ENCODE measurements at regions not wholly inside any gene's neighbourhood (a gene's known extent, or its start where the extent isn't known, plus 50 kb on each side); places are given as distances from the start of the nearest gene placed in this dataset.

GRCh38 chr10:124162136-124162535, 68.7 kb upstream of the CHST15 start:
- POLR2A ChIA-PET: no interaction called here
- Histone ChIP-seq H3K36me3 (ENCODE audit: control insufficient read depth in 1 of 2, insufficient read depth in 2 of 2, low read length in 2 of 2) (no peaks in the 10 kb centered on the region), H3K79me2 (ENCODE audit: insufficient read depth, low read length) (no peaks in the 10 kb centered on the region), H2AFZ (ENCODE audit: low read depth, low read length, poor library complexity, severe bottlenecking) (no peak overlapping the region), H4K20me1 (ENCODE audit: insufficient read depth) (no peaks in the 10 kb centered on the region), H3K4me1 (ENCODE audit: control insufficient read depth in 1 of 2, insufficient read depth in 2 of 2, low read length in 2 of 2) (peaks cover 0 to 5% of the 10 kb centered on the region in 2 experiments; a peak in 2 of 4 replicates), H3K4me3 (replicated peaks in 1 of 2; ENCODE audit: low read depth in 1 of 2, low read length in 2 of 2) (no peak overlapping the region), H3K9ac (ENCODE audit: low read length) (no peak overlapping the region), H3K27me3 (ENCODE audit: insufficient read depth, low read length) (no peaks in the 10 kb centered on the region), H3K9me2 (ENCODE audit: insufficient read depth) (no peaks in the 10 kb centered on the region), H3K27ac (ENCODE audit: low read depth, low read length) (no peak overlapping the region), H3K9me3 (ENCODE audit: control insufficient read depth in 1 of 2, insufficient read depth in 1 of 2, low read depth in 1 of 2, low read length in 2 of 2) (no peaks in the 10 kb centered on the region), H3K4me2 (ENCODE audit: low read length) (no peak overlapping the region)
- RAD21 ChIA-PET (ENCODE audit: low non-redundant PET in 1 of 2, low total read pairs in 2 of 2, uncharacterized antibody in 2 of 2, unreplicated experiment in 2 of 2): no interaction called here
- intact Hi-C loops (cut with micrococcal nuclease): no loop called here
- ATAC-seq (no peak), DNase-seq (ENCODE audit: low read depth, low spot score) (no peak)
- TF ChIP-seq EZH2phosphoT487 (IDR thresholded peaks at IDR 0.05; ENCODE audit: borderline replicate concordance) (no peak), SRF (IDR thresholded peaks at IDR 0.05; ENCODE audit: low read depth) (no peak), TCF7L2 (IDR thresholded peaks at IDR 0.05; ENCODE audit: borderline replicate concordance, extremely low read depth, insufficient read depth, insufficient read length) (no peak), FOSL1 (IDR thresholded peaks at IDR 0.05; ENCODE audit: low read depth) (no peak), RAD21 (IDR thresholded peaks at IDR 0.05; ENCODE audit: low read depth) (no peak), ELF1 (IDR thresholded peaks at IDR 0.05; ENCODE audit: borderline replicate concordance, low read depth) (no peak), ATF3 (IDR thresholded peaks at IDR 0.05) (no peak), YY1 (IDR thresholded peaks at IDR 0.05; ENCODE audit: extremely low read depth, insufficient replicate concordance, low read depth, low read length) (no peak)
- TF ChIP-seq, protein P1, sequence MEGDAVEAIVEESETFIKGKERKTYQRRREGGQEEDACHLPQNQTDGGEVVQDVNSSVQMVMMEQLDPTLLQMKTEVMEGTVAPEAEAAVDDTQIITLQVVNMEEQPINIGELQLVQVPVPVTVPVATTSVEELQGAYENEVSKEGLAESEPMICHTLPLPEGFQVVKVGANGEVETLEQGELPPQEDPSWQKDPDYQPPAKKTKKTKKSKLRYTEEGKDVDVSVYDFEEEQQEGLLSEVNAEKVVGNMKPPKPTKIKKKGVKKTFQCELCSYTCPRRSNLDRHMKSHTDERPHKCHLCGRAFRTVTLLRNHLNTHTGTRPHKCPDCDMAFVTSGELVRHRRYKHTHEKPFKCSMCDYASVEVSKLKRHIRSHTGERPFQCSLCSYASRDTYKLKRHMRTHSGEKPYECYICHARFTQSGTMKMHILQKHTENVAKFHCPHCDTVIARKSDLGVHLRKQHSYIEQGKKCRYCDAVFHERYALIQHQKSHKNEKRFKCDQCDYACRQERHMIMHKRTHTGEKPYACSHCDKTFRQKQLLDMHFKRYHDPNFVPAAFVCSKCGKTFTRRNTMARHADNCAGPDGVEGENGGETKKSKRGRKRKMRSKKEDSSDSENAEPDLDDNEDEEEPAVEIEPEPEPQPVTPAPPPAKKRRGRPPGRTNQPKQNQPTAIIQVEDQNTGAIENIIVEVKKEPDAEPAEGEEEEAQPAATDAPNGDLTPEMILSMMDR (IDR thresholded peaks at IDR 0.05 in 2 of 3, conservative IDR thresholded peaks at IDR 0.05 in 1 of 3; ENCODE audit: borderline replicate concordance in 1 of 3, insufficient read depth in 1 of 3, low read depth in 2 of 3, low read length in 2 of 3): no peak
- TF ChIP-seq, protein P2, sequence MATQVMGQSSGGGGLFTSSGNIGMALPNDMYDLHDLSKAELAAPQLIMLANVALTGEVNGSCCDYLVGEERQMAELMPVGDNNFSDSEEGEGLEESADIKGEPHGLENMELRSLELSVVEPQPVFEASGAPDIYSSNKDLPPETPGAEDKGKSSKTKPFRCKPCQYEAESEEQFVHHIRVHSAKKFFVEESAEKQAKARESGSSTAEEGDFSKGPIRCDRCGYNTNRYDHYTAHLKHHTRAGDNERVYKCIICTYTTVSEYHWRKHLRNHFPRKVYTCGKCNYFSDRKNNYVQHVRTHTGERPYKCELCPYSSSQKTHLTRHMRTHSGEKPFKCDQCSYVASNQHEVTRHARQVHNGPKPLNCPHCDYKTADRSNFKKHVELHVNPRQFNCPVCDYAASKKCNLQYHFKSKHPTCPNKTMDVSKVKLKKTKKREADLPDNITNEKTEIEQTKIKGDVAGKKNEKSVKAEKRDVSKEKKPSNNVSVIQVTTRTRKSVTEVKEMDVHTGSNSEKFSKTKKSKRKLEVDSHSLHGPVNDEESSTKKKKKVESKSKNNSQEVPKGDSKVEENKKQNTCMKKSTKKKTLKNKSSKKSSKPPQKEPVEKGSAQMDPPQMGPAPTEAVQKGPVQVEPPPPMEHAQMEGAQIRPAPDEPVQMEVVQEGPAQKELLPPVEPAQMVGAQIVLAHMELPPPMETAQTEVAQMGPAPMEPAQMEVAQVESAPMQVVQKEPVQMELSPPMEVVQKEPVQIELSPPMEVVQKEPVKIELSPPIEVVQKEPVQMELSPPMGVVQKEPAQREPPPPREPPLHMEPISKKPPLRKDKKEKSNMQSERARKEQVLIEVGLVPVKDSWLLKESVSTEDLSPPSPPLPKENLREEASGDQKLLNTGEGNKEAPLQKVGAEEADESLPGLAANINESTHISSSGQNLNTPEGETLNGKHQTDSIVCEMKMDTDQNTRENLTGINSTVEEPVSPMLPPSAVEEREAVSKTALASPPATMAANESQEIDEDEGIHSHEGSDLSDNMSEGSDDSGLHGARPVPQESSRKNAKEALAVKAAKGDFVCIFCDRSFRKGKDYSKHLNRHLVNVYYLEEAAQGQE (IDR thresholded peaks at IDR 0.05; ENCODE audit: low read depth): no peak
- CTCF ChIA-PET: no interaction called here
- no TSS peak for BruUV-seq (replicated peaks)
